CD4-positive, alpha-beta T cell treated with Interferon gamma for 1 hour (primary cell): ENCODE measurements at regions not wholly inside any gene's neighbourhood (a gene's known extent, or its start where the extent isn't known, plus 50 kb on each side); places are given as distances from the start of the nearest gene placed in this dataset.

Source experiments
- DNase-seq: peaks from one replicate; pipeline ENCODE4 v3.0.0-alpha.2; 2020

- no peak for DNase-seq
These were observed 527.9 kb upstream of the MDFIC2 start for GRCh38 chr3:70840106-70840870.

GRCh38 chr3:70833239-70833960 lies 521.0 kb upstream of the MDFIC2 start:
- no peak for DNase-seq

DNA sequence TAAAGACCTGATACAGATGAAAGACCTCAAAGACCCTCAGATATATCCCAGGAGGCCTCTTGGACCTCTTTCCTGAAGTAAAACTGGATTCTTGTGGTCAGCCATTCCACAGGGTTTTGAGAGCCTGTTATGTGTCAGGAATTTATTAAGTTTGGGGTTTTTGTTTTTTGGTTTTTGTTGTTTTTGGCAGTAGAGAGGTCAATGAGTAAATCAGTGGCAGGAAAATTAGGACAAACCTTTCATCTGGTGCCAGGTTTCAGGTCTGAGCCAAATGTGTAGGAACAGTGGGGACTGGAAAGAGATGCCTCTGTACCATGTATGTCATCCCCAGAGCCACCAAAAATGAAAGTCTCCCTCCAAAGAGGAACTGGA lies 520.4 kb upstream of the MDFIC2 start:
- DNase-seq = no peak

GRCh38 chr3:70832089-70832833 lies 519.8 kb upstream of the MDFIC2 start:
- no peak for DNase-seq

GRCh38 chr3:70829092-70829491 lies 516.7 kb upstream of the MDFIC2 start:
- no peak for DNase-seq

- DNase-seq = no peak
These were observed 512.3 kb upstream of the MDFIC2 start for GRCh38 chr3:70824773-70825172.

- no peak for DNase-seq
These were observed 511.6 kb upstream of the MDFIC2 start for GRCh38 chr3:70824078-70824477.

- no peak for DNase-seq
These were observed 511.2 kb upstream of the MDFIC2 start for GRCh38 chr3:70823622-70824021.

DNA sequence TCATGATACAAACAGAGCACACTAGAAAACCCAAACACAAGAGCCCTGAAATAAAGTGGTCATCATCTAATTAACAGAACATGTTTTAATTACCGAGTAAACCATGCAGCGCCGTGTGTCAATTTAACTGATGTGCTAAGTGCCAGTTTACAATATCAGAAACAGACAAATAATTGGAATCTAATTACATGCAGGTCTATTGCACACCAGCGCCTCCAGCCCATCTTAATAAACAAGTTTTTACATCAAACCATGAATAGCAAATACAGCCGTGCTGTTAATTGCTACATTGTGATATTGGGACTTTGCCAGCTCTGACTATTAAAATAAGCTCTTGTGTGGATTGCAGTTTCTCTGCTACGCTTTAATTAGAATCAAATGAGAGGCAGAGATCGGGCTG lies 510.2 kb upstream of the MDFIC2 start:
- no peak for DNase-seq

GRCh38 chr3:70821602-70822001 lies 509.2 kb upstream of the MDFIC2 start:
- DNase-seq = no peak

DNA sequence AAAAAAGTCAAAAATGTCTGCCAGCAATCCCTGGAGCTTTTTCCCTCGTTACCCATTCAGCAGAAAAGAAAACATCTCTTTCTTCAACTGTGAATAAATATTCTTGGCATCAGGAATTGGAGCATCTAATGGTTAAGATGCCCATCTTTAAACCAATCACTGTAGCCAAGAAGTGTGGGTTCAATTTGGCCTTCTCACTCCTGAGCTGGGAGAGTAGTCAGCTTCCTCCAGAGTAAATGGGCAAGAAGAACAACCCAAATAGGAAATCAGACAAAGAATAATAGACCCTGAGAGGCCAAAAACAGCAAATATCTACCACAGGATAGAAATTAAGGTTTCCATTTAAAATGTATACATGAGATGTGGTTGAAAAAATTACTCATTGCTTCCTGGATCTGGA lies 508.0 kb upstream of the MDFIC2 start:
- no peak for DNase-seq

DNA sequence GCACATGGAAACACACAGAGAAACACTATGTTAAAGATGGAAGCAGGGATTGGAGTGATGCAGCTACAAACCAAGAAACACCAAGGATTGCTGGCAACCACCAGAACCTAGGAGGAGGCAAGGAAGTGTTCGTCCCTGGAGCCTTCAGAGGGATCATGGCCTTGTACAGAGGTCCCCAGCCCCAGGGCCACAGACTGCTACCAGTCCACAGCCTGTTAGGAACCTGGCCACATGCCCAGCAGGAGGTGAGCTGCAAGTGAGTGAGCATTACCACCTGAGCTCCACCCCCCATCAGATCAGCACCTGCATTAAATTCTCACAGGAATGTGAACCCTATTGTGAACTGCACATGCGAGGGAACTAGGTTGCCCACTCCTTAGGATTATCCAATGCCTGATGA lies 505.7 kb upstream of the MDFIC2 start:
- no peak for DNase-seq

DNA sequence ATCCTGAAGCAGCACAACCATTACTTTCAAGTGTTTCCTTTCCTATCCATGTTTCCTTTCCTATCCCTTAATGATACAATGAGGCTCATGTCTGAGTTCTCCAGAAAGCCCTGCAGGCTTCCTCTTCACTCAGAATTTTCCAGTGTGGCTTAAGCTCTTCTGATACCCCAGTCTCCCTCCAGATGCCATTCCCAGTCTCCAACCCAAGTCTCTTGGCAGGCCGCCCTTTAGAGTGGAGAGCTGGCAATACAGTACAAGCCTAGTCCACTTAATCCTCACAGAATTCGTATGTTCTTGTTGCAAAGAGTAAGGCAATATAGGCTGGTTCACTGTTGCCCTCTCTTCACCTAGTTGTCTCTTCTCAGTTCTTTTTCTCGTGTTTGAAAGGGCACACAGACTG lies 503.9 kb upstream of the MDFIC2 start:
- no peak for DNase-seq

- DNase-seq = no peak
These were observed 503.4 kb upstream of the MDFIC2 start for GRCh38 chr3:70815817-70816216.

DNA sequence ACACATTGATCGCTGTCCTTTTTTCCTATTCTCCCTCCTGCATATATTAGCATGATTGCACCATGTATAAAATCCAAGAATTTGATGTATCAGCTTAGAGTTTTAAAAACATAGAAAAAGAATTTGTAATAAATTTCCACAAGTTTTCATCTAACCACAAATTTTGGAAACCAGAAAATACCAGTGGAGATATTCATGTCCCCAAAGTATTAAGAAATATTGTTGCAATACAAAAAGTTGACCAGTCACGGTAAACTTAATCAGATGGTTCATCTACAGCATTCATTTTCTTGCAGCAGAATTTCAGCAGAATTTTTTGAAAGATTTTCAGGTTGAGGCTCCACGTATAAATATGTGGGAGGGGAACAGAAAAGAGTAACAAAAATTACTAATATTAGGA lies 500.9 kb upstream of the MDFIC2 start:
- no peak for DNase-seq

DNA sequence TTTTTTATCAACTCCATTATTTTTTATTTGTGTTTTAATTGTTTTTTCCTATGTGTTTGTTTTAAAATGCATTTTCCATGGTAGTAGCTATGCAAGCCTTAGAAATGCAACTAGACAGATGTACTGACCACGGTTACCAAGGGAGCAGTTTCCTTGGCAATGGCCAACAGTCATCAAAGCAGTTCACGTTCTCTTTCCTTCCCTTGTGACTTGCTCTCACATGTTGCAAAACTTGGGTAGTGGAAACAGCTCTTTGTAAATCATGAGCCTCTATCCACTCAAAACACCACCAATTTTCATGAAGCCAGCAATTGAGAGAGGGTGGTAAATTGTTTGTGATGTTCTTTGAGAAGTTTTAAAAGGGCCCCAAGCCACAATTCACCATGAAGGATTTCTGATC lies 499.4 kb upstream of the MDFIC2 start:
- DNase-seq = no peak

DNA sequence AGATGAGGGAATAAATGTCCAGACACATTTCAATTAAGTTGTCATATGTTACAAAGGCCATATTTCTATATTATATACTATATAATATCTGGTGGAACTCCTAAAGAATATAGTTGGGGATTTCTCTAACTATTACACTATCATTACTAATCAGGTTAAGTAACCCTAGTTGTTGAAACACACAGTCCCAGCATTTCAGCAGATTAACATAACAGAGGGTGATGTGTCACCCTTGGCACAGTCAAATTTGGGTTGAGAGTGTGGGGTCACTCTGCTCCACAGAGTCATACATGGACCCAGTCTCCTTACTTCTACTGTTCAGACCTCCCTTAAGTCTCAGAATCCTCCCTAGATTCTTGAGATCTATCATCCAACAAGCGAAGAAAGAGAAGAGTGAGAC lies 496.4 kb upstream of the MDFIC2 start:
- no peak for DNase-seq

DNA sequence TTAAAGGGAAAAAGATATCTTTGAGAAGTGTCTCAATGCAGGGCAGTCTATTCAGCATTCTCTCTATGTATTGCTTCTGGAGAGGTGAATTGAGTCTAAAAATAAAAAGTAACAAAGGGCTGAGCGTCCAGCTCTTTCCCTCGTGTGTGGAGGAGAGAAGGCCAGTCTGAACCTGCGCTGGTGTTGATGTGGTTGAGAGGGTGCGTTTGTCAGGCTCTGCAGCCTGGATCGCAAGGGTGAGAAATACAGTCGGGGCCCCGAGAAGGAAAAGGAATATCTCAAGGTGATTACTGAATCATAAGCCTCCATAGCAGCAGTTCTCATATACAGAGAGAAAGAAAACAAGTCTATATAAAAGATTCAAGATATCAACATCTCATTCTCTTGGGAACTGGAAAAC lies 494.1 kb upstream of the MDFIC2 start:
- DNase-seq = no peak

GRCh38 chr3:70806021-70806420 lies 493.6 kb upstream of the MDFIC2 start:
- no peak for DNase-seq

GRCh38 chr3:70805061-70805889 lies 492.8 kb upstream of the MDFIC2 start:
- no peak for DNase-seq

DNA sequence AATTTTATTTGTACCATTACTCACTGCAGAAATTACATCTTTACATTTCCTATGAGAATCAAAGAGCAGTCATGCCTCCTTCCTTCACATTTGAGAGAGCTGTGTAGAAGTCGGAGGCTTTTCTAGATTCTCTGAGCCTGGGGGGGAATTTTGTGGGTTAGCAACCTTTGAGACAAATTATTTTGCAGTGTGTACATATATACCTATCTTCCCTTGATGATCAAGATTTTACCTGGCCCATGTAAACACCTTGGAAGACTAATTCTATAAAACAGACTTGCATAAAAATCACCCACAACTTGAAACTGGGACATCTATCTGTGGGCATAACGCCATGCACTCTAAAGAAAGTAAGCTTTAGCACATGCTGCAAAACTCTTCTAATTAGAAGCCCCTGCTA lies 491.5 kb upstream of the MDFIC2 start:
- no peak for DNase-seq

GRCh38 chr3:70803319-70803718 lies 490.9 kb upstream of the MDFIC2 start:
- no peak for DNase-seq

GRCh38 chr3:70800951-70801350 lies 488.5 kb upstream of the MDFIC2 start:
- DNase-seq = no peak
